ENCODE measurements at regions not wholly inside any gene's neighbourhood (a gene's known extent, or its start where the extent isn't known, plus 50 kb on each side); places are given as distances from the start of the nearest gene placed in this dataset.

GRCh38 chr3:74506246-74506645, 108.2 kb downstream of the CNTN3 start:
- no peak for DNase-seq

DNA sequence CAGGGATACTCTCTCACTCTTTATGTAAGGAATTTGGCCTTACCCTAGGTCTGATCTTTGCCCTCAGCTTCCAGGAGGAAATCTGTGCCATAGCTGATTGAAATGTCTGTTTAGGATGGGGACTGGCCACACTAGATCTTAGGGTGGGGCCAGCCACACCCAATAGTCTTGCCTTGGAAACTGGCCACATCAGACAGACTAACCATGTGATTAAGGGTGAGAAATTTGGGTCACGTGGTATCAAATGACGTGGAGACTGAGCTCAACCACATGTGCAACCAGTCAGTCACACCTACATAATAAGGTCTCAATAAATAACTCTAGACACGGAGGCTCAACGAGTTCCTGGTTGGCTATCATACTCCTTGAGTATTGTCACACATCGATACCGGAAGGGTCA, 113.5 kb downstream of the CNTN3 start:
- DNase-seq, result no peak

- no peak for DNase-seq
These were observed 114.2 kb downstream of the CNTN3 start for GRCh38 chr3:74500257-74500656.

DNA sequence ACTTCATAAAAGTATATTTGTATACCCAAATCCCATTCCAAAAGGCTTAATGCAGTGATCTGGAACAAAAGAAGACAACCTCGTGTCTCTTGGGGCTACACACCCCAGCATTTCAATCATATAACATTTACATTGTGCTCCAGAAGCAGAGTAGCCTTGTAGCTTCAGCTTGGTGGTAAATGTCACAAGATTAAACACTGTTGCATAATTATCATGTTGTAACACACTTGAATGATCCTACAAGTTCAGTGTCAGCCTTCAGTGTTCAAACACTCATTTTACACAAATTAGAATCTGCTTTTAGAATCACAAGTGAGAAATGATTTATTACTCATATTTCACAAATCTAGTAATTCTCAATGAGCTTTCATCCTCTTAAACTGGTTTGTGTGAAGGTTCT, 122.6 kb downstream of the CNTN3 start:
- DNase-seq, result no peak

DNA sequence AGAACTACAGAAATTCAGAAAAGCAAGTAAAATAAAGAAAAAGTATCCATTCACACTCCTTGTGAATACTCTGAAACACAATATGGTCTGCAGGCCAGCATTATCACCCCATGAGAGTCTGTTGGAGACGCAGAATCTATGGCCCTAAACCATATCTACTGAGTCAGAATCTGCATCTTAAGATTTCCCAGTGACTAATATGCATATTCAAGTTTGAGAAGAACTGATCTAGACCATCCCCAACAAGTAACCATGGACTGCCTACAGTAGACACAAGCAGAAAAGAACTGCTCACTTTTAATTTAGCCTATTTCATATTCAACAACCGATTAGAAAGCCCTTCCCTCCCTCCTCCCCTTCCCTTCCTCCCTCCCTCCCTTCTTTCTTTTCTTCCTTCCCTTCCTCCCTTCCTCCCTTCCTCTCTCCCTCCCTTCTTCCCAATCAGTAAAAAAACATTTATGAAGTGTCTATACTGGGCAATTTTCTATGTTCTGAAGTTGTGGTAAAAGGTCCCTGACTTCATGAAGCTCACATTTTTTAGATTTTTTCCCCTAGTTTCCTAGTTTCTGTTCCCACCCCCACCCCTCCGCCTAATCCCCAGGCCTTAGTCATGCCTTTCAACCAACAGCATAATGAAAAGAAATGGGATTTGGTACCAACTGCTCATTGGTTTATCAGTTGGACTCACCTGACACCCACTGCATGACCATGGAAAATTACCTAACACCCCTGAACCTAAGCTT, 125.2 kb downstream of the CNTN3 start:
- no peak for DNase-seq

DNA sequence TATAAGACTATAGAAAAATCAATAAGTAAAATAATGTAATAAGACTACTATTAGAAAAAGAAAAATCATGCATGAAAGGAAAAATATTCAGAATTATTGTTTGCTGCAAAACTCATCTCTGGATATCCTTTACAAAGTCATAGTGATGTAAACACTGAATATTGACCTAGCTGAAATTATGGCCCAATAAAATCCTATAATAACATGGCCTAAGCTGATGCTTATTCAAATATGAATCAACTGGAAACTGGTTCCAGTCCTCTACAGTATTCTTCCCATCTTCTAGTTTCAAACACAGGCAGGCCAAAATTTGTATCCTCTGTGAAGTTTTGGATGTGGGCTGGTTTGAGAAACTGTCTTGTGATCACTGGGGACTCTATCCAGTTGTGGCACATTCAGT, 134.5 kb downstream of the CNTN3 start:
- DNase-seq, result no peak

- no peak for DNase-seq
These were observed 144.1 kb downstream of the CNTN3 start for GRCh38 chr3:74470313-74470712.

DNA sequence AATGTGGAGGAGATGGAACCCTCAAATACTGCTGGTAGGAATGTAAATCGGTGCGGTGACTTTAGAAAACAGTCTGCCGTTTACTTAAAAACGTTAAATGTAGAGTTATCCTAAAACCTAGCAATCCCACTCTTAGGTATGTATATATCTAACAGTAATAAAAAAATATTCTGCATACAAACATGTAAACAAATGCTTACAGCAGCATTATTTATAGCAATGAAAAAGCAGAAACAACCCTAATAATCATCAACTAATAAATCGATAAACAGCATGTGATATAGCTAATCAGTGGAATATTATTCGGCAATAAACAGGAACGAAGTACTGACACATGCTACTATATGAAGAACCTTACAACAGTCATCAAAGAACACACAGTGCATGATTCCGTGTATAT, 144.7 kb downstream of the CNTN3 start:
- no peak for DNase-seq

DNA sequence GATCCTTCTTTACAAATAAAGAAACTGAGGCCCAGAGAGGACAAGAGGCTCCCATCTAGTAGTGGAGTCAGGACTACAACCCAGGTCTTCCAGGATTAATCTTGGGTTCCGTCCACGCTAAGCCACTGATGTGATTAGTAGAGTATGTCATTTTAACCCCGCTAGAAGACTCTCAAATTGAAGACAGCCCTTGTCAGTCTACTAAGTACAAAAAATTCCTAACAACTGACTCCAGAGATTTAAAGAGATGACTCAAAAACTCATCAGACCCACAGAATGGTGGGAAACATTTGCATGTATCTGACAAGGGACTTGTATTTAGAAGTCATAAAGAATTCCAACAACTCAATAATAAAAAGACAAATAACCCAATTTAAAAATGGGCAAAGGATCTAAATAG, 145.3 kb downstream of the CNTN3 start:
- no peak for DNase-seq

DNA sequence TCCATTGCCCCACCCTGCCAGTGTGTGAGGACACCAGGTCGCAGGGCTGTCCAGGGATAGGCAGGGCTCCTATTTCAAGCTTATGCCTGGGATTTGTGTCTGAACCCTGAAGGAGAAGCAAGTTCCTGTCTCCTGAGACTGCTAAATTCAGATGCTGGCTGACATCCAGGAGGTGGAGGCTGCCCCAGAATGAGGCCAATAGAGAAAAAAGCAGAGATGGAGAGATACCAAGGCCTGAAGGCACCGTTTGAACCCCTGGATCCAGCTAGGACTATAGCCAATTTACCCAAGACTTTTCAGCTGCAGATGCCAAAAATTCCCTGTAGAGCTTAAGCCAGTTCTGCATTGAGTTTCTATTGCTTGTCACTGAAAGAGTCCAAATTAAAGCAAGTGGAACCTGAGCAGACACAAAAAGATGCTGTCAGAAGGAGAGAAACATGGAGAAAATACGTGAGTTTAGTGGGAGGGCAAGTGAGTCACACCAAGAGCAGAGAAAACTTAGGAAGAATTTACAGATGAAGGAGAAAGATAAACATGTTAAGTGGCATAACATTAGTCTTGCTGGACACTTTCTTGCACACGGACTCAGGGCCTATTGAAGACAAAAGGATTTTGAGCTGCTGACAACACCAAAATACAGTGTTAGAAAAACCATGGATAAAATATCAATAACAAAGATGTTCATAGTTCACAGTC, 148.6 kb downstream of the CNTN3 start:
- DNase-seq, result no peak

DNA sequence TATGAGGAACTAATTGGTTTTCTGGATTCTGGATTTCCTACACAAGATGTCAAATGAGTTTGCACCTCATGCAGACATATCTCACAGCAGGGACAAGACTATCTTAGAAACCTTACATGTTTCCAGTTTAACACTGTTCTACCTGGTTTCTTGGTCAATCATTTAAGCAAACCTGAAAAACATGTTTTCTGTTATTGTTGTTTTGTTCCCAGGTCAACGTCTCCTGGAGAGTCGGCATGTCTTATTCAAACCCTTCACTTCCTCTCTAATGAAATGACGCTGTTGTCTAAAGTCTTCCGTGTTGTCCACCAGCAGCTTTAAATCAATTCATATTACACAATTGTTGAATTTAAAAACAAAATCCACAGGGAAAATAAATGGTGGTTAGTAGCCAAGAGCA, 150.9 kb downstream of the CNTN3 start:
- DNase-seq, result no peak

- no peak for DNase-seq
These were observed 158.3 kb downstream of the CNTN3 start for GRCh38 chr3:74456166-74456565.

DNA sequence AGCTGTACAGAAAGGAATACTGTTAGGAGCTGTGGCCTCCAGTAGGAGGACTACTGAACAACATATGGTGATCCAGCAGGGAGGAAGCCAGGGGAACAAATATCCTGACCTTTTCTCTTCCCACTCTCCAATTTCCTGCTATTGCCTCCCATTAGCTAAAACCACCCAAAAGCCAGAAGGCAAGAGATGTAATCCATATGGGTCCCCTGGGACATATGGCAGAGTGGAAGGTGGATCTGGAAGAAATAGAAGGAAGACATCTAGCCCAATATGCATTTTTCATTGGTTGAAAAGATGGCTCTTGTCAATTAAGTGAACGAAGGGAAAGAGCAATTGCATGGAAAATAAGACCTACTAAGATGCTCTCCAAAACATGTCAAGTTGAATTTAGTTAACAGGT, 167.2 kb downstream of the CNTN3 start:
- DNase-seq, result no peak

GRCh38 chr3:74445541-74445940, 168.9 kb downstream of the CNTN3 start:
- no peak for DNase-seq

DNA sequence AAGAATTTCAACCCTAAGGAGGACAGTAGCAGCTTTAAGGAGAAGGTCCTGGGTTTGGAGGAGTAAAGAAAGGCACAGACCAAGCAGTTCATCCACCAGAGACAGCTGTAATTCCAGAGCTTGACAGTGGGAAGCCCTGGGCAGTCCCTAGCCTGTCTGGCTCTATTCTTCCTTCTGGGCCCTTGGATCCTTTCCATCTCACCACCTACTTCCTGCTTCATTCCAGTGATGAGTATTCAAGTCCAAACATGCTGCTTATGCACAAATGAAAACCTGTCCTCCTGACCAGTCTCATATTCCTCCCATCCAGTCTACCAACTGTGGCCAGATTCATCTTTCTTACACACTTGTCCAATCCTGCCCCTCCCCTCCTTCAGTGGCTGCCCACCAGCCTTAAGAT, 171.4 kb downstream of the CNTN3 start:
- no peak for DNase-seq

- DNase-seq, result no peak
These were observed 171.8 kb downstream of the CNTN3 start for GRCh38 chr3:74442683-74443082.

GRCh38 chr3:74442068-74442467, 172.4 kb downstream of the CNTN3 start:
- DNase-seq, result no peak

DNA sequence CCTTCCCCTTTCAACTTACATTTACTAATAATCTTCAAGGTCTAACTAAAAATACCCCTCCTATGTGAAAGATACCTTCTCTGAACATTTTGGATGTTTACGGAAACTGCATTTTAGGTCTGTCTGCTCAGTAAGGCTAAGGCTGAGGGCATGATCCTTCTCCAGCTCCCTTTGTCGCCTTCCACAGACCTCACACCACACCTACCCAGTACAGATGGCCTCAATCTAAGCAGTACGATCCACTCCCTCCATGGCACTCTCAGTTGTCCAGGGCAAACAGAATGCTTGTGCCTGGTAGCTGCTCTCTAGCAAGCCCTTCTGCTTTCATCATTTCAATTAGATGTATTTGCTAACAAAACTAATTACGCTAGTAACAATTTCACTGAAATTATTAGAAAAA, 178.3 kb downstream of the CNTN3 start:
- no peak for DNase-seq

DNA sequence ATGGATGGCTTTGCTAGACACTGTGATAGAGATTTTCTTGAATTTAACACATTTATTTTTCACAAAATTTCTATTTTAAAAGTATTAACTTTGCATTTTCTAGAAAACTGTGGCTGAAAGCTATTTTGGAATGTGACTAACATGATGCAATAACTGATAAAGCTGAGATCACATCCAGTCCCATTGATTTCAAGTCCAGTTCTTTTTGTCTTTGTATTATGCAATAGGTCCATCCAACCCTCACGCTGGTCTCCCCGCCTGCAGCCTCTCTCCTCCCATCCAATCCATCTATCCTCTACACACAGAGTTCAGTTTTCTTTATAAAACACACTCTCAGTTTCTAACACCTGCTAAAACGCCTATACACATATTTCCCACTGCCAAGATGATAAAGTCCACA, 178.8 kb downstream of the CNTN3 start:
- no peak for DNase-seq

- DNase-seq, result no peak
These were observed 180.1 kb downstream of the CNTN3 start for GRCh38 chr3:74434406-74434805.

DNA sequence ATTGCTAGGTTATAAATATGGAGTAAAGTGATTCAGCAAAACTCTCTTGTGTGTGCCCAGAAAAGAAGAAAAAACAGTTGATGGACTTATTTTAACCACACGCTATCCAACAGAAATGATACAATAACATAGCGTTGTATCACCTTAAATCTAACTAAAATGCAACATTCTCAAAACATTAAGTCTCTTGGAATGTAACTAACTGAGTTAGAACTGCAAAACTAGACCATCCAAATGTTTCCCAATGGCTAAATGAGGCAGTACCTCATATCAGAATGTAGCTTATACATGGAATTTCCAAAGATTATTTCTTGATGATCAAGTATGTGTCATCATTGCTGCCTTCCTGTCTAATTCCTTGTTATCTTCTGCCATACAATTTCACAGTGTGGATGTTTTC, 187.9 kb downstream of the CNTN3 start:
- DNase-seq, result no peak

DNA sequence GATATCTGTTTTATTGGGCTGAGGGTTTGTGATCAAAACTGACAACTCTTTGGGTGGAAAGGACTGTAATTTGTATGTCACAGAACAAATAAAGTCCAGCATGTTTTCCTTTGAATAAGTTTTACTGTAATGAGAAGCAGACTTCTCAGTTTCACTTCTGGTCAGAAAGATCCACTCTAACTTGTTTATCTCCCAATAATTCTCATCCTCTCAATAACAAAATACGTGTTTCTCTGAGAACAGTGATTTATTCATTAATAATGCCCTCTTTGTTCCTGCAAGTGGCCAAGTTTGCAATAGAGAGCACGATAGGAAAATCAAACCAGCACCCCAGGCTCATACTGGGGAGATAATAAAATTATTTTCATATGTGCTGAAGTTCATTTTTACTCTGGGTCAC, 190.6 kb downstream of the CNTN3 start:
- no peak for DNase-seq

GRCh38 chr3:74420538-74421124, 193.8 kb downstream of the CNTN3 start:
- DNase-seq, result no peak

DNA sequence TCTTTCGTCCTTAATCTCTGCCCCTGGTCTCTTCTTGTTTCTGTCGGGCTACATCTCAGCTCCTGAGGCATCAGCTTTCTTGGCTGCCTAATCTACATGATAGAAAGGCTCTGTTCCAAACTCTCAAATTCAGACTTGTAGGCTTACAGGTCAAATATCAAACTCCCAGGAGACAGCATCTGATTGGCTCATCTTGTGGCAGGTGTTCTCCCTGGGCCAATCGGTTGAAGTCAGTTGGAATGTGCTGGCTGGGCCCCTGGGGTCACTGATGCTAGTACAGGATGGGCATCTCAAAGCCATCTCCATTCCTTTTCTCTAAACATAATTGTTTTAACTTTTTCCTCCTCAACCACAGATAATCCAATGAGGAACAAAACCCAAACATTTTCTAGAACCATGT, 198.7 kb downstream of the CNTN3 start:
- no peak for DNase-seq
